ENCODE measurements at regions not wholly inside any gene's neighbourhood (a gene's known extent, or its start where the extent isn't known, plus 50 kb on each side); places are given as distances from the start of the nearest gene placed in this dataset.

GRCh38 chr9:88614359-88614758 lies 79.4 kb downstream of the NXNL2 start:
- no peaks in the 10 kb centered on the region for H4K20me1 ChIP-seq (ENCODE audit: insufficient read depth, low read length)
- H3K4me3 ChIP-seq (ENCODE audit: low read depth, low read length, poor library complexity, severe bottlenecking) = no peak overlapping the region
- ChIA-PET POLR2A (interaction anchor here (0.7 kb wide), 1 partner anchor 16 kb away, joined by 3 read pairs; no protein-coding TSS in a partner anchor), CTCF (ENCODE audit: unreplicated experiment) (no interaction called here)
- intact Hi-C loops (cut with micrococcal nuclease; ENCODE audit: unreplicated experiment) = no loop called here
- no peaks in the 10 kb centered on the region for H3K4me1 ChIP-seq (ENCODE audit: insufficient read depth, low read length, poor library complexity, severe bottlenecking)
- BruUV-seq (replicated peaks) = no TSS peak
- no peak for TF ChIP-seq CTCF (conservative IDR thresholded peaks at IDR 0.05; ENCODE audit: low read length)
- TF ChIP-seq EZH2phosphoT487 (IDR thresholded peaks at IDR 0.05; ENCODE audit: borderline replicate concordance, low read depth, low read length) = no peak
- H3K9me3 ChIP-seq (ENCODE audit: low read length) = 0 out of 2 replicates have a peak, but pooled peaks cover 4% of the 10 kb centered on the region
- no peaks in the 10 kb centered on the region for H3K36me3 ChIP-seq (ENCODE audit: insufficient read depth, low read length)
- no peaks in the 10 kb centered on the region for H3K79me2 ChIP-seq (ENCODE audit: insufficient read depth, low read depth, low read length)
- H3K27ac ChIP-seq (ENCODE audit: low read depth, low read length, poor library complexity, severe bottlenecking) = no peak overlapping the region
- H2AFZ ChIP-seq (ENCODE audit: low read length) = no peak overlapping the region
- DNase-seq (ENCODE audit: low spot score) = no peak
- H3K9me2 ChIP-seq (ENCODE audit: insufficient read depth, low read length) = no peaks in the 10 kb centered on the region
- no peak overlapping the region for H3K4me2 ChIP-seq (ENCODE audit: low read length)

- no peaks in the 10 kb centered on the region for H3K79me2 ChIP-seq (ENCODE audit: insufficient read depth, low read depth, low read length)
- H3K27ac ChIP-seq (ENCODE audit: low read depth, low read length, poor library complexity, severe bottlenecking) = no peak overlapping the region
- POLR2A ChIA-PET = interaction anchor here (0.7 kb wide), 1 partner anchor 139 kb away, joined by 3 read pairs; no protein-coding TSS in a partner anchor
- no peak for DNase-seq (ENCODE audit: low spot score)
- no peaks in the 10 kb centered on the region for H3K9me2 ChIP-seq (ENCODE audit: insufficient read depth, low read length)
- TF ChIP-seq CTCF (conservative IDR thresholded peaks at IDR 0.05; ENCODE audit: low read length) (no peak), EZH2phosphoT487 (IDR thresholded peaks at IDR 0.05; ENCODE audit: borderline replicate concordance, low read depth, low read length) (no peak)
- BruUV-seq (replicated peaks) = no TSS peak
- no peak overlapping the region for H3K4me3 ChIP-seq (ENCODE audit: low read depth, low read length, poor library complexity, severe bottlenecking)
- H3K36me3 ChIP-seq (ENCODE audit: insufficient read depth, low read length) = no peaks in the 10 kb centered on the region
- no peaks in the 10 kb centered on the region for H4K20me1 ChIP-seq (ENCODE audit: insufficient read depth, low read length)
- no peaks in the 10 kb centered on the region for H3K9me3 ChIP-seq (ENCODE audit: low read length)
- H3K4me2 ChIP-seq (ENCODE audit: low read length) = no peak overlapping the region
- no peak overlapping the region for H2AFZ ChIP-seq (ENCODE audit: low read length)
- intact Hi-C loops (cut with micrococcal nuclease; ENCODE audit: unreplicated experiment) = no loop called here
- no peaks in the 10 kb centered on the region for H3K4me1 ChIP-seq (ENCODE audit: insufficient read depth, low read length, poor library complexity, severe bottlenecking)
- CTCF ChIA-PET (ENCODE audit: unreplicated experiment) = no interaction called here
Measured at GRCh38 chr9:88623698-88624097, 88.7 kb downstream of the NXNL2 start.

- no peaks in the 10 kb centered on the region for H3K9me2 ChIP-seq (ENCODE audit: insufficient read depth, low read length)
- no peaks in the 10 kb centered on the region for H3K9me3 ChIP-seq (ENCODE audit: low read length)
- H4K20me1 ChIP-seq (ENCODE audit: insufficient read depth, low read length) = no peaks in the 10 kb centered on the region
- ChIA-PET CTCF (ENCODE audit: unreplicated experiment) (no interaction called here), POLR2A (no interaction called here)
- no peak overlapping the region for H3K4me3 ChIP-seq (ENCODE audit: low read depth, low read length, poor library complexity, severe bottlenecking)
- BruUV-seq (replicated peaks) = no TSS peak
- H3K36me3 ChIP-seq (ENCODE audit: insufficient read depth, low read length) = no peaks in the 10 kb centered on the region
- H3K79me2 ChIP-seq (ENCODE audit: insufficient read depth, low read depth, low read length) = no peaks in the 10 kb centered on the region
- no peaks in the 10 kb centered on the region for H3K4me1 ChIP-seq (ENCODE audit: insufficient read depth, low read length, poor library complexity, severe bottlenecking)
- no peak overlapping the region for H3K4me2 ChIP-seq (ENCODE audit: low read length)
- TF ChIP-seq CTCF (conservative IDR thresholded peaks at IDR 0.05; ENCODE audit: low read length) = no peak
- no peak for TF ChIP-seq EZH2phosphoT487 (IDR thresholded peaks at IDR 0.05; ENCODE audit: borderline replicate concordance, low read depth, low read length)
- DNase-seq (ENCODE audit: low spot score) = no peak
- intact Hi-C loops (cut with micrococcal nuclease; ENCODE audit: unreplicated experiment) = no loop called here
- no peak overlapping the region for H3K27ac ChIP-seq (ENCODE audit: low read depth, low read length, poor library complexity, severe bottlenecking)
- no peak overlapping the region for H2AFZ ChIP-seq (ENCODE audit: low read length)
Measured at GRCh38 chr9:88628114-88628513, 93.1 kb downstream of the NXNL2 start.

Data from OCI-LY7 (cell line).